Activated CD4-positive, alpha-beta T cell treated with anti-CD3 and anti-CD28 coated beads, Interleukin-2, amount 50 U/mL, for 4 hours (primary cell): ENCODE measurements at regions not wholly inside any gene's neighbourhood (a gene's known extent, or its start where the extent isn't known, plus 50 kb on each side); places are given as distances from the start of the nearest gene placed in this dataset.

Experiments
- DNase-seq, 2 experiments: peaks; one replicate each; pipeline ENCODE4 v3.0.0-alpha.2; 2020

GRCh38 chr13:59519819-59520218, 643.9 kb downstream of the DIAPH3 start:
- no peak for DNase-seq

- no peak for DNase-seq
These were observed 642.2 kb downstream of the DIAPH3 start for GRCh38 chr13:59521549-59521948.

GRCh38 chr13:59522652-59523051, 641.1 kb downstream of the DIAPH3 start:
- DNase-seq: no peak

GRCh38 chr13:59527500-59527899, 636.2 kb downstream of the DIAPH3 start:
- DNase-seq: no peak

- DNase-seq: no peak
These were observed 632.1 kb downstream of the DIAPH3 start for GRCh38 chr13:59531571-59532091.

- DNase-seq: no peak
These were observed 631.3 kb downstream of the DIAPH3 start for GRCh38 chr13:59532405-59532804.

- DNase-seq: no peak
These were observed 629.9 kb downstream of the DIAPH3 start for GRCh38 chr13:59533561-59534555.

- DNase-seq: no peak
These were observed 628.9 kb downstream of the DIAPH3 start for GRCh38 chr13:59534806-59535205.

GRCh38 chr13:59537500-59537899, 626.2 kb downstream of the DIAPH3 start:
- DNase-seq: no peak

GRCh38 chr13:59538512-59538911, 625.2 kb downstream of the DIAPH3 start:
- DNase-seq: no peak

GRCh38 chr13:59542303-59542702, 621.4 kb downstream of the DIAPH3 start:
- no peak for DNase-seq

- DNase-seq: no peak
These were observed 620.3 kb downstream of the DIAPH3 start for GRCh38 chr13:59543418-59543817.

GRCh38 chr13:59545007-59545406, 618.7 kb downstream of the DIAPH3 start:
- no peak for DNase-seq

- no peak for DNase-seq
These were observed 617.5 kb downstream of the DIAPH3 start for GRCh38 chr13:59546178-59546577.

- DNase-seq: no peak
These were observed 615.8 kb downstream of the DIAPH3 start for GRCh38 chr13:59547950-59548349.

GRCh38 chr13:59562924-59563323, 600.8 kb downstream of the DIAPH3 start:
- no peak for DNase-seq

- DNase-seq: no peak
These were observed 597.2 kb downstream of the DIAPH3 start for GRCh38 chr13:59566561-59566960.

- no peak for DNase-seq
These were observed 595.4 kb downstream of the DIAPH3 start for GRCh38 chr13:59568306-59568705.

GRCh38 chr13:59570204-59570603, 593.5 kb downstream of the DIAPH3 start:
- DNase-seq: no peak

GRCh38 chr13:59584101-59584500, 579.6 kb downstream of the DIAPH3 start:
- DNase-seq: no peak

GRCh38 chr13:59584761-59585670, 578.7 kb downstream of the DIAPH3 start:
- DNase-seq: no peak

GRCh38 chr13:59587030-59587429, 576.7 kb downstream of the DIAPH3 start:
- no peak for DNase-seq
